Spleen (tissue), 7 donors: ENCODE measurements at regions not wholly inside any gene's neighbourhood (a gene's known extent, or its start where the extent isn't known, plus 50 kb on each side); places are given as distances from the start of the nearest gene placed in this dataset.

Experiments
- POLR2A ChIP-seq, 3 donors: fragments of 450-650 bp; IDR thresholded peaks; one replicate each; pipeline ENCODE4 v1.5.1; 2017; ENCODE audit warnings: antibody characterized with exemption in 3 of 3, mild to moderate bottlenecking in 1 of 3
- POLR2AphosphoS5 ChIP-seq, 3 donors: sonication (generic); formaldehyde crosslinking; IDR thresholded peaks; one replicate each; pipeline ENCODE4 v1.5.1; 2017; ENCODE audit warnings: antibody characterized with exemption in 3 of 3
- TF ChIP-seq, protein P1 (sequence below), 11 experiments: fragments of 200-600 bp in 7 of 11; fragments of 450-650 bp in 4 of 11; sonication (generic) in 4 of 11; IDR thresholded peaks in 8 of 11; conservative IDR thresholded peaks in 3 of 11; 1 replicate in 7 of 11; 2 replicates in 4 of 11; pipeline versions ENCODE4 v1.4.0 to v1.8.0; 2016 to 2021; ENCODE audit warnings: antibody characterized with exemption in 11 of 11, inconsistent platforms in 4 of 11, mild to moderate bottlenecking in 1 of 11
- donor health status: DM: no; HTN: no; CAD: no; lungs with moderate emphysema.
- donor health status: DM: no; HTN: no; CAD: no.
- donor health status: DM: no; HTN: no; CAD: no.

- no peak for TF ChIP-seq POLR2AphosphoS5 (IDR thresholded peaks at IDR 0.05)
- TF ChIP-seq, protein P1, sequence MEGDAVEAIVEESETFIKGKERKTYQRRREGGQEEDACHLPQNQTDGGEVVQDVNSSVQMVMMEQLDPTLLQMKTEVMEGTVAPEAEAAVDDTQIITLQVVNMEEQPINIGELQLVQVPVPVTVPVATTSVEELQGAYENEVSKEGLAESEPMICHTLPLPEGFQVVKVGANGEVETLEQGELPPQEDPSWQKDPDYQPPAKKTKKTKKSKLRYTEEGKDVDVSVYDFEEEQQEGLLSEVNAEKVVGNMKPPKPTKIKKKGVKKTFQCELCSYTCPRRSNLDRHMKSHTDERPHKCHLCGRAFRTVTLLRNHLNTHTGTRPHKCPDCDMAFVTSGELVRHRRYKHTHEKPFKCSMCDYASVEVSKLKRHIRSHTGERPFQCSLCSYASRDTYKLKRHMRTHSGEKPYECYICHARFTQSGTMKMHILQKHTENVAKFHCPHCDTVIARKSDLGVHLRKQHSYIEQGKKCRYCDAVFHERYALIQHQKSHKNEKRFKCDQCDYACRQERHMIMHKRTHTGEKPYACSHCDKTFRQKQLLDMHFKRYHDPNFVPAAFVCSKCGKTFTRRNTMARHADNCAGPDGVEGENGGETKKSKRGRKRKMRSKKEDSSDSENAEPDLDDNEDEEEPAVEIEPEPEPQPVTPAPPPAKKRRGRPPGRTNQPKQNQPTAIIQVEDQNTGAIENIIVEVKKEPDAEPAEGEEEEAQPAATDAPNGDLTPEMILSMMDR (IDR thresholded peaks at IDR 0.05 in 8 of 11, conservative IDR thresholded peaks at IDR 0.05 in 3 of 11), result no peak
- TF ChIP-seq POLR2A (IDR thresholded peaks at IDR 0.05), result no peak
Observed at GRCh38 chr4:160217352-160217751, 1114.5 kb downstream of the RAPGEF2 start.
